Duodenal mucosa (tissue), 2 donors: ENCODE measurements at regions not wholly inside any gene's neighbourhood (a gene's known extent, or its start where the extent isn't known, plus 50 kb on each side); places are given as distances from the start of the nearest gene placed in this dataset.

Source experiments
- H3K27ac ChIP-seq: one replicate; pipeline ENCODE4 v1.7.0; 2013; ENCODE audit warnings: low read depth, low read length
- H3K27me3 ChIP-seq, 2 donors: one replicate each; pipeline ENCODE4 v1.7.0; 2013; ENCODE audit warnings: low read length in 2 of 2, control low read depth in 1 of 2; ENCODE audit not compliant: insufficient read depth in 2 of 2, control insufficient read depth in 1 of 2
- H3K36me3 ChIP-seq, 2 donors: one replicate each; pipeline ENCODE4 v1.7.0; 2013; ENCODE audit warnings: low read length in 2 of 2, control low read depth in 1 of 2; ENCODE audit not compliant: insufficient read depth in 2 of 2, control insufficient read depth in 1 of 2
- H3K4me1 ChIP-seq, 2 donors: one replicate each; pipeline ENCODE4 v1.7.0; 2013; ENCODE audit warnings: low read length in 2 of 2, control low read depth in 1 of 2; ENCODE audit not compliant: insufficient read depth in 2 of 2, control insufficient read depth in 1 of 2
- H3K4me3 ChIP-seq, 2 donors: one replicate each; pipeline ENCODE4 v1.7.0; 2013; ENCODE audit warnings: low read length in 2 of 2, low read depth in 1 of 2
- H3K9ac ChIP-seq, 2 donors: one replicate each; pipeline ENCODE4 v1.7.0; 2013; ENCODE audit warnings: low read length in 2 of 2, low read depth in 1 of 2
- H3K9me3 ChIP-seq, 2 donors: one replicate each; pipeline ENCODE4 v1.7.0; 2013; ENCODE audit warnings: low read length in 2 of 2, control low read depth in 1 of 2; ENCODE audit not compliant: control insufficient read depth in 1 of 2

DNA sequence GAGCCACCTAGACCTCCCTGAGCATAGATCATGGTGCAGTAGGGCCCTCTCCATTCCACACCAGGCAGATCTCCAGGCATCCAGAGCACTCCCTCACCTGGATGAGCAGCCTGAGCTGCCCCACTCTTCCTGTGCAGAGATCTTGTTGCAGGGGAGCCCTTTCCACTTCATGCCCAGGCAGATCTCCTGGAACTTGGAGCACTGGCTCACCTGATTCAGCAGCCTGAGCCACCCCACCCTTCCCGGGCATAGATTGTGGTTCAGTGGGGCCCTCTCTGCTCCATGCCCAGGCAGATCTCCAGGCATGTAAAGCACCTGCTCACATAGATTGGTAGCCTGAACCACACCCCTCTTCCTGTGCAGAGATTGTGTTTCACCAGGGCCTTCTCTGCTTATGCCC, 78.0 kb downstream of the SEC16B start:
- Histone ChIP-seq H3K27ac (no peak overlapping the region), H3K9me3 (peaks cover 10 to 12% of the 10 kb centered on the region in 2 donors), H3K4me1 (no peaks in the 10 kb centered on the region), H3K9ac (no peak overlapping the region), H3K36me3 (no peaks in the 10 kb centered on the region), H3K4me3 (no peak overlapping the region), H3K27me3 (no peaks in the 10 kb centered on the region)

DNA sequence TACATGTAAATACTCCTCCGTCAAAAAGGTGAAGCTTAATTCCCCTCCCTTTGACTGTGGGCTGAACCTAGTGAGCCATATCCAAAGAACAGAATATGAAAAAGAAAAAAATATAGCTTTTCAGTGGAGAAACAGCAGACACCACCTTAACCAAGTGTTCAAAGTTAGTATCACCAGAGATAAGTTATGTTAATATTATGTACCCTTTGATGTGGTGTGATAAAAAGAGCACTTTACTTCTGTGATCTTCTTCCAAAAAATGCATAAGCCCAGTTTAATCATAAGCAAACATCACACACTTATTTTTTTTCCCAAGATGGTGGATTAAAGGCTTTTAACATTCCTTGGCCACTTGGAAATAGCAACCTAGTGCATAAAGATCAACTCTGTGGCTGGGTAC, 79.4 kb downstream of the SEC16B start:
- Histone ChIP-seq H3K4me3 (no peak overlapping the region), H3K9ac (no peak overlapping the region), H3K4me1 (no peaks in the 10 kb centered on the region), H3K36me3 (no peaks in the 10 kb centered on the region), H3K9me3 (peaks cover 11 to 12% of the 10 kb centered on the region in 2 donors), H3K27me3 (no peaks in the 10 kb centered on the region), H3K27ac (no peak overlapping the region)

DNA sequence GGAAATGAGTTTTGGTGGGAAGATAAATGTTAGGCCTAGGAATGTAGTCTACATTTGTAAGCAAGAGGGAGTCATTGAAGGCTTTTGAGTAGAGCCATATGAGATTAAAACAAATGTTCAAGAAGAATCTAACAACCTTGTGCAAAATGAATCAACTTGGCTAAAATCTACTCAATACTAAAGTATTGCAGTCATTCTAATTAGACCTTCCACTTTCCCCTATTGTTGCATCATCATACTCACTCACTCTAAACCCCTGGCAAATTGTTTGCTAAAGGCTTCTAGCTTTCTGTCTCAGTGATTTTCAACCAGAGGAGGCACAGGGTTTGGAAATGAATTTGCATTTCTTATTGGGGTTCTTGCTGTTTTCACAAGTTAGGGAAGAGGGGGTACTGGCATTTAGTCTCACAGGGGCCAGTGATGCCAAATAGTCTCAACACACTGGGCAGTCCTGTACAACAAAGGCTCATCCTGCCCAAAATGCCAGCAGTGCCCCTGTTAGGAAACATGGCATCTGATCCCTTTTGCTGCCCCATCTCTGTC, 85.3 kb downstream of the SEC16B start:
- Histone ChIP-seq H3K9me3 (peaks cover 0 to 2% of the 10 kb centered on the region in 2 donors), H3K4me3 (no peak overlapping the region), H3K36me3 (no peaks in the 10 kb centered on the region), H3K4me1 (no peaks in the 10 kb centered on the region), H3K27ac (no peak overlapping the region), H3K9ac (no peak overlapping the region), H3K27me3 (no peaks in the 10 kb centered on the region)

DNA sequence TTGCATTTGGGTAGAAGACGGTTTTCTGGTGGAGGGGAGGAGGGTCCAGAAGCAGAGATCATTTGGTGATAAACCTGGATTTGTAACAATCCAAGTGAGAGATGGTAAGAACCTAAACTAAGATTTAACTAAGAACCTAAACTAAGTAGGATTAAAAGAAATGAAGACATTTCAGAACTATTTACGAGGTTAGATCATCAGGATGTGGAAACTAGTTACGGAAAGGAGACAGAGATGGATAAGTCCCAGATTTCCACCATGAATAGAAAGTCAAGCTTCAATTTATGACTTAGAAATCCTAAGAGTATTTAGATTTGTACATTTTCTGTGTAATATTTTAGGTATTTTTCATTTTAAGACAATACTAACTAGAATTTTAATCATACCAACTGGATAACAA, 86.3 kb downstream of the SEC16B start:
- H3K27ac ChIP-seq, result no peak overlapping the region
- no peaks in the 10 kb centered on the region for H3K4me1 ChIP-seq
- H3K27me3 ChIP-seq, result no peaks in the 10 kb centered on the region
- no peaks in the 10 kb centered on the region for H3K36me3 ChIP-seq
- no peak overlapping the region for H3K9ac ChIP-seq
- no peak overlapping the region for H3K4me3 ChIP-seq
- peaks cover 0 to 2% of the 10 kb centered on the region in 2 donors for H3K9me3 ChIP-seq

DNA sequence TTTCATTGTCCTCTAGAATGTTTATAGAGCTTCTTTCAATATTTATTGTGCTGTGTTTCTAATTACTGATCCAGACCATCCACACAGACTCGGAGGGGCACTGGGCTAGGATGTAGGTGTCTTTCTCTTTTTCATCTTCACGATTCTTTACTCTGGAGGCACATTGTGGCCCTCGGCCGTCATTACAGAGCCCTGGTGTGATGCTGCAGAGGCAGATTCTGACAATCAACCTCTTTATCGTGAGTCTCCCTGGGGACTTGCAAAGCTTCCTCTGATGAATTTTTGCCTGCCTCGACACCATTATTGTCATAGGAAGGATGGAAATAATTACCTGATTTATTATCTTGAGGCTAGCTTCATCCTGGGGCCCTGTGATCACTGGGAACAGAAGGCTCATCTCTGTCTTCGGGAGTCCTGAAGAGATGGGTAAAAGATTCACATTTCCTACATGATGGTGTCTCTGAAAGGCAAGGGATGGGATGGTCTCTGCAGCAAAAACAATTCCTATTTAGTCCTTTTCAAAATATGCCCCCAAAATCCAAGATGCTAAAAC, 89.4 kb downstream of the SEC16B start:
- Histone ChIP-seq H3K27me3 (no peaks in the 10 kb centered on the region), H3K9me3 (no peaks in the 10 kb centered on the region), H3K36me3 (no peaks in the 10 kb centered on the region), H3K27ac (no peak overlapping the region), H3K4me1 (no peaks in the 10 kb centered on the region), H3K9ac (no peak overlapping the region), H3K4me3 (no peak overlapping the region)

DNA sequence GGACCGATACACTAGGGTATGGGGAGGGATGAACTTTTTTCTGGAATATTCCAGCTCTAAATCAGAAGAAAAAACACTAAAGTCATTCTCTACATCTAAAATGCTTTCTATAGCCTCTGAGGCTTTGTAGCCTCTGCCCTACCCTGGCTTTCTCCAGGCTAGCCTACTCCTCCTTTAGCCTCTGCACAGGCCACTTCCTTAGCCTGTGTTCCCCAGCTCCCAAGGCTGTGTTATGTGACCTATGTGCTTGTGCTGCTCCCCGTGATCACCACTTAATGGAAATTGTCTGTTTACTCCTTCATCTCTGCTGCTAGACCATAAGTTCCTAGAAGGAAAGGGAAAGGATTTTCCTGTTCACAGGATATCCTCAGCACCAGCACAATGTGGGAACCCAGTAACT, 92.8 kb downstream of the SEC16B start:
- H3K36me3 ChIP-seq, result no peaks in the 10 kb centered on the region

DNA sequence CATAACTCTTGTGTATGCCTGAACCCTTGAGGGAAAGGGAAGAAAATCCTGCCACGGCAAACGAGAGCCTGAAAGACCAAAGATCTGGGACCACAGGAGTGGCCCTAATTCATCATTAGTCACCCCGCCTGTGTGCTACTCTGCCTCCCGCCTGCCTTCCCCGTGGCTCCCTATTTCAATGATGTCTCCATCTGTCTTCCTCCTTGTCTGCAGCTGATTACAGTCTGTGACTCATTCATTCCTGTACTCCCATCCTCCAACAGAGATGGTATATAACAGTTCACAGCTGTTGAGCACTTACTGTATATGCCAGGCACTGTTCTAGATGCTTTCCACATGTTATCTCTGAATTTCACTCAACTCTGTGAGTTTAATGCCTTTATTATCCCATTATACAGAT, 96.6 kb downstream of the SEC16B start:
- no peak overlapping the region for H3K27ac ChIP-seq
- H3K4me3 ChIP-seq, result no peak overlapping the region
- H3K9ac ChIP-seq, result no peak overlapping the region
- H3K36me3 ChIP-seq, result no peaks in the 10 kb centered on the region
- H3K4me1 ChIP-seq, result peaks cover 0 to 7% of the 10 kb centered on the region in 2 donors
- no peaks in the 10 kb centered on the region for H3K9me3 ChIP-seq
- H3K27me3 ChIP-seq, result no peaks in the 10 kb centered on the region

More for the DNA sequence above, 92.8 kb downstream of the SEC16B start:
- H3K4me1 ChIP-seq, result peaks cover 0 to 7% of the 10 kb centered on the region in 2 donors
- H3K27ac ChIP-seq, result no peak overlapping the region
- no peaks in the 10 kb centered on the region for H3K27me3 ChIP-seq
- no peak overlapping the region for H3K4me3 ChIP-seq
- no peak overlapping the region for H3K9ac ChIP-seq
- no peaks in the 10 kb centered on the region for H3K9me3 ChIP-seq

DNA sequence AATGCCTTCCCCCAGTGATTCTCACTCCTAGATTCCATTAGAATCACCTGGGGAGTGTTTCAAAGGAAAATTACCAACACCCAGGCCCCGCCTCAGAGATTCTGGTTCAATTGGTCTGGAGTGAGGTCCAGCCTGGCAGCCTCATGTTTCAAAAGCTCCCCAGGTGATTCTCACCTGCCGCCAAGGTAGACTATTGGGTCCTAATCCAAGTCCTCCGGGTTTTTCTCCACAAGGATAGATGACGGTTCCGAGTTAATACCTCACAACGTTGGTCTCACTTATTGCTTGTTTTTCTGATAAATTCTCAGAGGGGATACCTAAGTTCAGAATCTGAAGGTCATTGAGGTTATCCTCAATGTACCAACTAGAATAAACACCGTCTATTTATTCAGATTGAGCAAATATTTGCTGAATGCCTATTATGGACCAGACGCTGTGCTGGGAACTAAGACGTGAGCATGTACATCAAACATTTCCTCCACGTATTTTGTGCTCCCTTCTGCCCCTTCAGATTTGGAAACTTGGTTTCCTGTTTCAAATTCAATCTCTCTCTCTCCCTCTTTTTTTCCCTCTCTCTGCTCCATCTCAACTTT, 97.5 kb downstream of the SEC16B start:
- Histone ChIP-seq H3K4me3 (no peak overlapping the region), H3K9me3 (no peaks in the 10 kb centered on the region)

DNA sequence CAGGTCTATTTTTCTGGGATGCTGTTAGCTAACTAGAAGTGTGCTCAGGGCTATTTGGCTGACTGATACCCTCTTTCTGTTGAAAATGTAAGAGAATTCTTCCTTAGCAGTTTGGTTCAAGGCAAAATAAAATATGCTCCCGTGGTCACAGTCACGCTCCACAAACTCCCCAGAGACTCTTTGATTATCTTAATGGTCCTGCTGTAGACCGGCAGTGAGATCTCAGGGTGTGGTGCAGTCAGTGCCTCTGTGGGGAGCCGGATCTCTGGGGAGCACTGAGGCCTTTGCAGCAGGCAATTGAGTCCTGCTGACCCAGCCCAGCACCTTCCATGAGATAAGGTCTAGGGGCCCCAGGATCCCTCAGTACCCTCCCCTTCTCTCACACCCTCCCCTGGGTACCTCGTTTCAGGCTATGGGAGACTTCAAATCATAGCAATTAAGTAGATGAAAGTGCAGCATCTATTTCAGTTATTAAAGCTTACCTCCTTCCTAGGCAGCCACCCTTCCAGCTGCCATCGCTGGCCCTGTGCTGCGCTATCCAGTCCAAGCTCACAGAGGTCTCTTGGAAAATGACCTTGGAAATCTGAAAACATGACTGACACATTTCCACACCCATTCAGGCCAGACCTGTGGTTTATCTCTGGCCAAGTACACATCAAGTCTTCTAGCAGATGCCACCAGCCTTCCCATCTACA, 98.1 kb downstream of the SEC16B start:
- Histone ChIP-seq H3K9ac (no peak overlapping the region), H3K36me3 (no peaks in the 10 kb centered on the region), H3K27ac (no peak overlapping the region), H3K9me3 (no peaks in the 10 kb centered on the region), H3K27me3 (no peaks in the 10 kb centered on the region), H3K4me3 (no peak overlapping the region), H3K4me1 (peaks cover 0 to 7% of the 10 kb centered on the region in 2 donors)

More for the DNA sequence above, 97.5 kb downstream of the SEC16B start:
- Histone ChIP-seq H3K27ac (no peak overlapping the region), H3K36me3 (no peaks in the 10 kb centered on the region), H3K27me3 (no peaks in the 10 kb centered on the region), H3K4me1 (peaks cover 0 to 7% of the 10 kb centered on the region in 2 donors), H3K9ac (no peak overlapping the region)

DNA sequence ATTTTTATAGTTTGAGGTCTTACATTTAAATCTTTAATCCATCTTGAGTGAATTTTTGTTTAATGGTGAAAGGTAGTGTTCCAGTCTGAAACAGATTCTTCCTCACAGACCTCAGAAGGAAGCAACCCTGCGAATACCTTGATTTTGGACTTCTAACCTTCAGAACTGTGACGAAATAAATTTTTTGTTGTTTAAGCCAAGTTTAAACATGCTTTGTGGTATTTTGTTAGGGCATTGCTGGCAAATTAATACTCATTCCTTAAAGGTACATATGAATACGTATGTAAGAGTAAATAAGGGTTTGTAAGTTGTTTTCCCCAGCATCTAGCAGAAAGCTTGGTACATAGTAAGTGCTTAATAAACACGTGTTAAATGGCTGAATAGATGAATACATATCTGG, 100.3 kb downstream of the SEC16B start:
- Histone ChIP-seq H3K4me3 (no peak overlapping the region), H3K9me3 (no peaks in the 10 kb centered on the region), H3K36me3 (no peaks in the 10 kb centered on the region), H3K9ac (no peak overlapping the region), H3K27ac (no peak overlapping the region), H3K27me3 (no peaks in the 10 kb centered on the region), H3K4me1 (peaks cover 0 to 7% of the 10 kb centered on the region in 2 donors)
